ENCODE measurements at regions not wholly inside any gene's neighbourhood (a gene's known extent, or its start where the extent isn't known, plus 50 kb on each side); places are given as distances from the start of the nearest gene placed in this dataset.

DNA sequence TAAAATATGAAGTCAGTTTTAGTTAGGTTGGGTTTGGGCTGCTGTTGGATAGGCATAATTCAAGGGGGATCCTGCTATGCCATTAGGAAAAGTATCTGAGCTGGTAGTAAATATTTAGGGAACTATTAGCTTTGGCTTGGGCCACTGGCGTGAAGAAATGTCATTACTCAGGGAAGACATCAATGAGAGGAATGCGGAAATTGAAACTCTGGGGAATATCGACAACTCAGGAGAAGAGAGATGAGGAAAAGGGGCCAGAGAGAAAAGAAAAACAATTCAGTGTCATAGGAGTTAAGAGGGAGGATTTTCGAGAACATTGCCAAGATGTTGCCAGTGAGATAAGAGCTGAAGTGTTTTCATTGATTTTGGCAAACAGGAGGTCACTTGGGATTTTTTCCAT is 149.7 kb upstream of the PARD3B start:
- TF ChIP-seq, protein P1, sequence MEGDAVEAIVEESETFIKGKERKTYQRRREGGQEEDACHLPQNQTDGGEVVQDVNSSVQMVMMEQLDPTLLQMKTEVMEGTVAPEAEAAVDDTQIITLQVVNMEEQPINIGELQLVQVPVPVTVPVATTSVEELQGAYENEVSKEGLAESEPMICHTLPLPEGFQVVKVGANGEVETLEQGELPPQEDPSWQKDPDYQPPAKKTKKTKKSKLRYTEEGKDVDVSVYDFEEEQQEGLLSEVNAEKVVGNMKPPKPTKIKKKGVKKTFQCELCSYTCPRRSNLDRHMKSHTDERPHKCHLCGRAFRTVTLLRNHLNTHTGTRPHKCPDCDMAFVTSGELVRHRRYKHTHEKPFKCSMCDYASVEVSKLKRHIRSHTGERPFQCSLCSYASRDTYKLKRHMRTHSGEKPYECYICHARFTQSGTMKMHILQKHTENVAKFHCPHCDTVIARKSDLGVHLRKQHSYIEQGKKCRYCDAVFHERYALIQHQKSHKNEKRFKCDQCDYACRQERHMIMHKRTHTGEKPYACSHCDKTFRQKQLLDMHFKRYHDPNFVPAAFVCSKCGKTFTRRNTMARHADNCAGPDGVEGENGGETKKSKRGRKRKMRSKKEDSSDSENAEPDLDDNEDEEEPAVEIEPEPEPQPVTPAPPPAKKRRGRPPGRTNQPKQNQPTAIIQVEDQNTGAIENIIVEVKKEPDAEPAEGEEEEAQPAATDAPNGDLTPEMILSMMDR (IDR thresholded peaks at IDR 0.05): no peak
- TF ChIP-seq POLR2A (IDR thresholded peaks at IDR 0.05) (no peak), POLR2AphosphoS5 (IDR thresholded peaks at IDR 0.05) (no peak), EP300 (IDR thresholded peaks at IDR 0.05; ENCODE audit: low read depth) (no peak)
